GM19043 (cell line): ENCODE measurements at regions not wholly inside any gene's neighbourhood (a gene's known extent, or its start where the extent isn't known, plus 50 kb on each side); places are given as distances from the start of the nearest gene placed in this dataset.

ENCODE experiments used
- ATAC-seq: cut with Tn5 transposase; IDR thresholded peaks from one replicate; pipeline ENCODE4 v1.9.1; 2021; ENCODE audit warnings: low read depth; ENCODE audit not compliant: unreplicated experiment

DNA sequence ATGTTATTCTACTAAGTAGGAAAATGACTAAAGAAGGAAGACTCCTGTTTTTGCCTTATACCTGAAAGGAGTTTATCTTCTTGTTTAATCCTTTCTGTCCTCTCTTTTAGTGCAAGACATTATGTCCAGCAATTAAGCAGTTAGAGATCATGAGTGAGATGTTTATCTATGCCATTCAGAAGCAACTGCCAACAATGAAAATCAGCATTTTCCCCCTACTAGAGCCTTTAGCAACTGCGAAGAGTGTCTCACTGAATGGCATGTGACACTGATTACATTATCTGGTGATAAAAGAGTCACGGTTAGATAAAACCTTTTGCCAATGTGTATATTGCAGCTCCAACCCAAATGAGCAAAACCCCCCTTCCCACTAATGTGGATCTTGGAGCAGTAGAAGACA is 357.7 kb upstream of the SYT4 start:
- ATAC-seq: no peak

DNA sequence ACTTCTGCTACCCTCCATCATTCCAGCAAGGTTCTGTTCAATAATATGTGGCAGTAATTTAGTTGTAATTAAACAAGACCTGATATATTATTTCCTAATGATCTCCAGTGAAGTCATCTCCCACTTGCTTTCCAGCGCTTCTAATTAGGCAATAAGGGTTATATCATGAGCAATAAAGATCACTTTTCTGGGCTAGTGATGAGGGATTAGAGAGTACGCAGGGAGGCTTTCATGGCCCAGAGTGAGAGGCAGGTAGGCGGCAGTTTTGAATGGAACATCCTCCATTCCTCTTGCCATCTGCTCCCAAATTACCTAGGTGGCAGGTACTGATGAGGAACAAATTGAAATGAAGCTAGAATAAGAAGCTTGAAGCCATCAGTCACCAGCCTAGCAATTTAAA is 358.1 kb upstream of the SYT4 start:
- ATAC-seq: no peak

DNA sequence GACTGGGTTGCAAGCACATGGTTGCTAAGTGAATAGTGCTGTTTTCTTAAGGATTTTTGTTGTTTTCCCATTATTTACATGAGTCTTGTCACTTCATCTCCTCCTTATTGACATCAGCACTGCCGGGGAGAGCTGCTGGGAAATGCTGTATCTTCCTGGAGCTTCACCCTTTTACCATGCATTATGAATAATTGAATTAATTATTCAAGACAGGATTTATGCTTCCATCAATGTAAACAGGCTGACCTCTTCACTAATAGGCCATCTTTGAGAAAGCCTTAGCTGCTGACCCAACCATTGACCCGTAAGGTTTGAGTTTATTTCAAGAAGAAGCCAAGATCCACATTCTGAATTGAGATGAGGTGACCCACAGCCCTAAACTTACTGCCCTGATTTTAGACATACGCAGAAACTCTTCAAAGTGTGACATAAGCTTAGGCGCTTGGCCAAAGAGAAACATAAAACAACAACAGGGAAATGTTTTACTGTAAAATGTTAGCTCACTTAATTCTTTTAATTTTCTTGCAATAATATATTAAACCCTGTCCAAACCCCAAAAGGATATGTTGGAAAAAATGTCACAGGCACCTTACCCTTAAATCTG is 365.5 kb upstream of the SYT4 start:
- no peak for ATAC-seq

DNA sequence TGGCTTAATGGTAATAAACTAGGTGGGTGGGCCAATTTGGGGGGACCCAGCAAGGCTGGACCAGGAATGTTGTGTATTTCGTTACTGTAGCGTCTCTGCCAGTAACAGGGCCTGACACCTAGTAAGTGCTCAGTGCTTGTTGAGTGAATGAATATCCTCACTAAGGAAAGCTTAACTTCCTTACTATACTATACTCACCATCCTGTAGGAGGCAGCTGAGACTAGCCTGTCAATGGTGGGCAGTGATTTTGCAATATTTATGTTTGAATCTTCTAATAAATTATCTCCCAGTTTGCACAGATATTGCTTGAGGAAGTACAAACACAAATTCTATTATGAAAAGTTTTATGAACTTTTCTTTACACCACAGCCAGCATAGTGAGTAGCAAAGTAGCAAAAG is 370.7 kb upstream of the SYT4 start:
- ATAC-seq: no peak

DNA sequence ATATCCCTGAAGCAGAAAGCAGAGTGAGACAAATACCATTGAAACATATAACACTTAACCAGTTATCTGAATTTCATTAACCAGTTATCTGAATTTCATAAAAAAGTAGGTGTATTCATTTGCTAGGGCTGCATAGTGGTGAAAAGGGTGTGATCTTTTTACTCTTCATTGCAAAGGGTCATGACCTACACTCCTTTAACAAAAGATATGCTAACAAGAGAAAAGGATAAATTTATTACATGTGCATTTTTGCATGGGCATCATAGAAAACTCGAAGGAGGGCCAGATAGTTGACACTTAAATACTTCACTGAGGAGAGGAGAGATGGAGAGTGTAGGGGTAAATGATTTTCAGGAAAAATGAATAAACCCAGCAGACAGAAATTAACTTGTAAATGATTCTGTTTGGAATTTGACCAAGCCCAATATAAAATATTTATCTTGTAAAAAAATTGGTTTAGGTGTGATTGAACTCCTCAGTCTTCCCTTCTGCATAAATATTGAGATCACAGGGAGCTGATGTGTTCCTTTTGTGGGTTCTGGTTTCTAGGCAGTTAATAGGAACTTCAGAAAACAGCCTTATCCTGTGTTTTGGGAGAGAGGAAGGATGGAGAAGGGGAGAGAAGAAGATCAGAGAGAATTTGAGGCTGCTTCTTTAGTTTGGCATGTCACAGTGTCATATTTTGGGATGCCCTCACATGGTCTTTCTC is 372.5 kb upstream of the SYT4 start:
- ATAC-seq: no peak

DNA sequence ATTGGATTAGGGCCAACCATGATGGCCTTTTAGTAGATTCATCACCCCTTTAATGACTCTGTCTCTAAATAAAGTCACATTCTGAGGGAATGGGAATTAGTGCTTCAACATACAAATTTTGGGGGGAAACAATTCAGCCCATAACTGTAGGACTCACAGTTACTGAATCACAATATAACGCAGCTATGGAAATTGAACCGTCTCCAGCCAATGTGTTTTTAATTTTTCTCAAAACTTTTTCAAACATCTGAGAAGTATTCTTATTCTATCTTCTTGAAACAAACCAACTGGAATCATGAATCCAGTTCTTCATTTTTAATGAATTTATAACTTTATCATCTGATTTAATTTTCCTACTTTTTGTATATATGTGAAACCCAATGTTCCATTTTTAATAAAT is 373.1 kb upstream of the SYT4 start:
- no peak for ATAC-seq

DNA sequence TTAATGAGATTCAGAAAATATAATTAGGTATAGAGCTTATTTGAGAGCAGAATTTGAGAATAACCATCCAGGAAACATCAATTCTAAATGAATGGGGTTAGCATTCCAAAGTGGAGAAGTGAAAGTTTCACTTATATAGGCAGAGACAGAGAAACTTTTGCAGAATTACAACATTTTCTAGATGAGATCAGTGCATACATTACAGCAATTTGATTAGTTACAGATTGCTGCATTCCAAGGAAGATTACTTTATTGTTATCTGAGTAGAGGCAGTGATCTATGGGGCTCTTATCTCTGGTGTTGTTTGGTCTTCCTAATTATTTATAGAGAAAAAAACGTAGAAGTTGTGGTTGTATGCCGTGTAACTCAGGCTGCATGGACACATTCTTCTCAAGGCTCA is 373.8 kb upstream of the SYT4 start:
- ATAC-seq: no peak

DNA sequence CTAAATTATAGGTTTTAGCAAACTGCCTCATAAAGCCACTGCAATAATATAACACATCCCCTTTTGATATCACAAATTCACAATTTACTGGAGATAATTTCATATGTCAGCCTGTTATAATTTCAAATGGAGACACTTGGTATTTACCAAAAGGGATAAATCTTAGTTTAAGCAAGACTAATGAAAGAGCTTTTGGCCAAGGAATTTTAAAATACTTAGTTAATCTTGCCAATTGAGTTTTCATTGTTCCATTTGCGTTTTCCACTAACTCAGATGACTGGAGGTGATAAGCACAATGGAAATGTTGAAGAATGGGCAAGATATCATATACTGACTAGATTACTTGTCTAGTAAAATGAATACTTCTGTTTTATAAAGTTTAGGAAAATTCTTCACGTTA is 379.3 kb upstream of the SYT4 start:
- no peak for ATAC-seq

DNA sequence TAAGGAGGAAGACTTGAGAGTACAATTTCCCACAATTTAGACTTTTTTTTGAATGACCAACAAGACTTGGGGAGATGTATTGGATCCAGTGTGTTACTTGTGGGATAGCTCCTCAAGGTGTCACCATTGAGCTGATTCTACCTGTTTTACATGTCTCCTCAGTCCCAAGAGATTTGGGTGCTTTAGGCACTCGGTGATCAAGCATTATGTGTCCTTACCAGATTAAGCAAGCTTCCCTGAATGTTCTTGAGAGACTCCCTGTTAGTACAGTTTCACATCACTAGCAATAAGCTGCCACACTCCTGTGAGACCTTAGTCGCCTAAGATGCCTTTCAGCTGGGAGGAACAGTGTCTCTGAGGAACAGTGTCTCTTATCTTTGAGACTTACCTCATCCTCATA is 384.3 kb upstream of the SYT4 start:
- ATAC-seq: no peak

DNA sequence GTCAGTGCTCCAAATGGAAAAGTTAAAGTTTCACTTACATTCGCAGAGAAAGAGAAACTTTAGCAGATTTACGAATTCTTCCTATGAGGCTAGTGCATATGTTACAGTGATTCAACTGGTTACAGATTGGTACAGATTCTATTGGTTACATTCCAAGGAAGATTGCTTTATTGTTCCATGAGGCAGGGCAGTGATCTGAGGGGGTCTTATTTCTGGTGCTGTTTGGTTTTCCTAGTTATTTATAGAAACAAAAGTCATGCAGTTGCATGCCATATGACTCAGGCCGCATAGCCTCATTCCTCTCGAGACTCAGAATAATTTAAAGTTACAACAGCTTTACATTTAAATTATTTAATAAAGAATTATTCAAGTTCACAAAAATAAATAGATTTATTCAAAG is 385.4 kb upstream of the SYT4 start:
- ATAC-seq: no peak

DNA sequence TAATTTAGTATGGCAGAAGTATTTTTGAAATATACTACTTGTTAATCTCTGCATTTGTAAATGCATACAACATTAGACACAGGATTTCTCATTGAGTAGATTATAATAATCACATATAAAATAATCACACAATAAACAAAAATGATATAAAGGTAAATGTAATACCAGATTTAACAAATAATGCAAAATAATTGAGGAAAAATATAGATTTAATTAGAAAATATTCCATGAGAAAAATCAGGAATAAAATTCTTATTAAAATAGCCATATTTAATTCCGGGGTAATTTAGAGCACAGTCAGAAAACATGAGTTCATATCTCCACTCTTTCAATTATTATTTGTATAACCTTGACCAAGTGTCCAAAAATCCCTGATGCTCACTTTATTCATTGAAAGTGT is 385.9 kb upstream of the SYT4 start:
- no peak for ATAC-seq

DNA sequence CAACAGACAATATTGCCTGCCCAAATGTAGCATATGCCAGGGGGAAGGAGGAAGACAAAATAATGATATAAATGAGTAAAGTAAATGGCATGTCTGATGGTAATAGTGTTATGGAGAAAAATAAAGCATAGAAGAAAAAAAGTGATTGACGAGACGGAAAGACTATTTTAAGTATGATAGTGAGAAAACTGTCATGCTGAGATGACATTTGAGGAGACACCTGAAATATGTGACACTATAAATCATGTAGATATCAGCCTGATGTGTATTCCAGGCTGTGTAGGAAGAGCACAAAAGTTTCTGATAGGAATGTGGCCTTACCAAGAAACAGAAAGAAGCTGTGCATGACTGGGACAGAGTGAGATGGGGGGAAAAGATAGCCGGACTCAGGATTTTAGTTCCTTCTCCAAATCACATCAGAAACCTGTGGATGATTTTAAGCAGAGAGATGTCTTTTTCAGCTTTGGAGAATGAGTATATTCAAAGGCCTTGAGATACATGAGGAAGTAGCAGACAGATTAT is 387.3 kb upstream of the SYT4 start:
- no peak for ATAC-seq

DNA sequence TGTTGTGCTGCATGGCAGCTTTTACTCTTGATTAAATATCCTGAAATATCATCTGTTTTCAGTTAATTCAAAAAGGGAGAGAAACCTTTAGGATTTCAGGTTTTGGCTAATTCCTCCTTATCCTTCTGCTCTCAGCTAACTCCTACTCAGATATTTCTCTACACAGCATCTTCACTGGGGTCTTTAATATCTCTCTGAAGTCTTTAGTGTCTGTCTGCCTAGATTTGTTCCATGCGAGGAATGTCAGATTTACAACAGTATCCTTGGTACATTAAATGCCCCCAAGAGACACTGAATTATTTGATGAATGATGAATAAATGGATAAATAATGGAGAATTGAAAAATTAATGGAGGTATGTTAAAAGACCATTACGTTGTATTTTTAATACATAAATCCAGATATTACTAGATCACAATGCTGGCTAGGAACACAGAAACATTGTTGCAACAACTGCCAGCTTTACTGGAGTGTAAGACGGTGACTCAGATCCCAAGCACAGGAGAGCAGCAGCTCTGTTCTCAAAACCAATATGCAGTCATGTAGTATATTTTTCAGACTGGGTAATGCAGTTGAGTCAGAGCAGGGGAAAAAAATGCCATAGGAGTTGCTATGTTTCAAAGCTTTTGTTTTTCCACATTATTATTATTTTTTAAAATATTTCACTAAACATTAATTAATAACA is 388.0 kb upstream of the SYT4 start:
- no peak for ATAC-seq

DNA sequence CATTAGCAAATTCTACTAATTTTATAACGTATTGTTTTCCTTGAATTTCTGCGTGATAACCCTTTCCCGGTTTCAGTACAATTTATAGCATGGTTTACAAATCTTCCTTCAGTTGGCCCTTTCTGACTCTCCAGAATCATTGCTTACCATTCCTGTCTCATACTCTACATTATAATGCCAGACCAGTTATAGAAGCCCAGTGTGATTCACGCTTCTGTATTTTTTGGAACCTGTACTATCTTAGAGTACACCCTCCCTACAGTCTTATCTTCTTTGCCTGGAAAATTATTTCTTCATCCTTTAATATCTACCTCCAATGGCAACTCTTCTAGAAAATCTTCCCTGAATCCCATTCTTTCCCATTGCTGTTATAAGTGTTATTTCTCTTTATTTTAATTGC is 391.6 kb upstream of the SYT4 start:
- ATAC-seq: no peak

DNA sequence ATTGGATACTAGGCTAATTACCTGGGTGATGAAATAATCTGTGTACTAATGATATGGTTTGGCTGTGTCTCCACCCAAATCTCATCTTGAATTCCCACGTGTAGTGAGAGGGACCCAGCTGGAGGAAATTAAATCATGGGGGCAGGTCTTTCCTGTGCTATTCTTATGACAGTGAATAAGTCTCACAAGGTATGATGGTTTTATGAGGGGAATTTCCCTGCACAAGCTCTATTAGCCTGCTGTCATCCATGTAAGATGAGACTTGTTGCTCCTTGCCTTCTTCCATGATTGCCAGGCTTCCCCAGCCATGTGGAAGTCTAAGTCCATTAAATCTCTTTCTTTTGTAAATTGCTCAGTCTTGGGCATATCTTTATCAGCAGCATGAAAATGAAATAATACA is 394.1 kb upstream of the SYT4 start:
- no peak for ATAC-seq

DNA sequence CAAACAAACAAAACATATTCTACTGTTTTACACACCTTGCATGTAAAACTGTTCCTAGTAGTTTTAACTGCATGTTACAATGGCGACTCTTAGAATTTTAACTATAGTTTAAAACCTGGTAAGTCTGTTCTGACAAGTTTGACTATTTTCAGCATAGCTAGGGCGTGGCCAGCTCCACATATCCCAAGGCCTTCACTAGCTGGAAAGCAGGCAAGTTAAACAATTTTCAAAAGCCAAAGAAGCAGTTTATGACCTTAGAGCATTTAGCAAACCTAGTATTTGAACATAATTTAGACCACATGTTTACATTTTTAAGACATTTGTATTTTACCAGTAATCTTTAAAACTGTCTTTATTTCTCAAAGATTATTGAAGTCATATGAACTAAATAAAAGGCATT is 402.8 kb upstream of the SYT4 start:
- ATAC-seq: no peak

DNA sequence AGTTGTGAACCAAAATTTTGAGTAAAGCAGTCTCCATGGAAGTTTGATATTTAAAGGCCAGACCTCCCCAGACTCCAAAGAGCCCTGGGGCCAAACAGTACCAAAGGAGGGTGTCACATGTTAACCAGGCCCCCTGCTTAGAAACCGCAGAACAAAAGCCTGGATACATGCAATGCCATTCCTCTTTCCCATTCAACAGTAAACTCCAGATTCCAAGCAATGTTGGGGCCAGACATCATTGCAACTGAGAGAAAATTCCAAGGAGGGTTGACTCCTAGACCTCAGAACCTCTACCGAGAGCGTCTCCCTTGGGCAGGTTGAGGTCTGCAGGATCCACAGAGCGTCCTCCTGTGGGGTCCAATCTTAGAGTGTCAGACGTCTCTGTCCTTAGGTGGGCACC is 404.4 kb upstream of the SYT4 start:
- no peak for ATAC-seq

DNA sequence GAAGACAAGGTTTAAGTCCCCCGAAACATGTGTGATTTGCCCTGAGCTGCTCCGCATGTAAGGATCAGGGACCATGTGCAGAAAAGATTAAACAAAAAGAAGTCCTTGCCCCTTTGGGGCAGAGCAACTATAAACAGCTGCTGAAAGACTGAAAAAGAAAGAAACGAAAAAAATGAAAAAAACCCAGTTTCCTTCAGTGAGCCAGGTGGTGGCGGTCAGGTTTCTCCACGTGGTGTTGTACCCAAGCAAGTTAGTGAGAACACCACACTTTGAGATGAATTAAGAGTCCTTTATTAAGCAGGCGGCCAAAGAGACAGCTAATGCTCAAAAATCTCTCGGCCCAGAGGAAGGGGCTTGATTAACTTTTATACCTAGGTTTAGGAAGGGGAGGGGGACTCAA is 404.9 kb upstream of the SYT4 start:
- ATAC-seq: no peak

DNA sequence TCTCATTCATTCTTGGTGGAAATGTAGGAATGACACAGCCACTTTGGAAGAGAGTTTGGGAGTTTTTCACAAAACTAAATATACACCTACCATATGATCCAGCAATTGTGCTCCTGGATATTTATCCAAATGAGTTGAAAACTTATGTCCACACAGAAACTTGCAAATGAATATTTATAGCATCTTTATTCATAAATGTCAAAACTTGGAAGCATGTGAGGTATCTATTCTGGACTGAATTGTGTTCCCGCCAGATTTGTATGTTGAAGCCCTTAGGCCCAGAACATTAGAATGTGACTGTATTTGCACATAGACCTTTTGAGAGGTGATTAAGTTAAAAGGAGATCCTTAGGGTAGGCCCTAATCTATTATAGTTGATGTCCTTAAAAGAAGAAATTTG is 409.4 kb upstream of the SYT4 start:
- no peak for ATAC-seq

DNA sequence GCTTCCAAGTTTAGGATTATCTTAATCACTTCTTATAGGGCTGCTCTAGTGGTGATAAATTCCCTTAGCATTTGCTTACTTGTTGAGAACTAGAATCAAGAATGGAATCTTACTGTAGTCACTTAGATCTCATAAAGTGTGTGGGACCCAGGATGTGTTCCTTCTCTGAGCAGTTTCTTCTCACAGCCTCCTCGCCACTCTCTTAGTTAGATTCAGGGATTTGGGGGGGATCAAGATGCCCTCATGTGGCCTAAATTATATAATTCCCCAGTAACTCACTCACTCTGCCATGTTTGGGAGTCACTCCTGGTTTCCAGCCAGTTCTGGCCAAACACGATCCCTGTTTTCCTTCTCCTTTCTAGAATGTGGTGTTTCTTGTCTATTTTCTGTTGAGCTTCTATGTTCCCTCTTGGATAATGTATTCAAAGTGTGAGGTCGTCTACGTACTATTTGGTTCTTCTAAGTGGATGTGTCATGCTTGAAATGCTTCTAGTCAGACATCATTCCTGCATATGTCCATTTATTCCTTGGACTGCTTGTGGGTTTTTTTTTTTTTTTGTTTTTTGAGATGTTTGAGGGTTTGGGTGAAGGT is 414.9 kb upstream of the SYT4 start:
- ATAC-seq: no peak

DNA sequence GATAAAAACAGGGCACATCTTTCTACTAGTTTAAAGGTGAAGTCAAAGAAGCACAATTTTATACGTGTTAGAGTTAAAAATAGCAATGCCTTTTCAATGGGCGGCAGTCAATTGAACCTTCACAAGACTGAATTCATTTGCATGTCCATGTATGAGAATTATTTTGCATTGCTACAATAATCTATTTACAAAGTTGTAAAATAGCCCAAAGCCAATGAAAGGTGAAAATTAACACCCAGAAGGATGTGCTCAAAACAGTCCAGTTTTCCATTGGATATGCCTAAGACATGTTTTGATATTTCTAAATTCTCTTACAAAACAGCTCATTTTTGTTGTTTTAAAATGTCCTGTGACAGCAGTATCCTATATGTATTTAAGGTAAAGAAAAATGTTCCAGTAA is 425.1 kb upstream of the SYT4 start:
- ATAC-seq: no peak

DNA sequence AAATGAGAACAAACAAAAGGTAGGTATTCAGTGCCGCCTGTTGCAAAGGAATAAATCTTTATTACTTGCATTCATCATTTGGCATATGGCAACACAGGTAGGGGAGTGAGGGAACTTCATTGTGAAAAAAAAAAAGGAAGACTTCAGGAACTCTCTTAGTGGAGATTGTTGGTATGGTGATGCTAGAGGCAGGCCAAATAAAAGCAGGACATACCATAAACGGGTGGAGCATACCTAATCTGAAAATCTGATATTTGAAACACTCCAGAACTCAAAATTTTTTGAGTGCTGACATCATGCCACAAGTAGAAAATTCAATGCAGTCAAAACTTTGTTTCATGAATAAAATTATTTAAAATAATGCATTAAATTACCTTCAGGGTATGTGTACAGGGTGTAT is 425.8 kb upstream of the SYT4 start:
- ATAC-seq: no peak
